ENCODE measurements at regions not wholly inside any gene's neighbourhood (a gene's known extent, or its start where the extent isn't known, plus 50 kb on each side); places are given as distances from the start of the nearest gene placed in this dataset.
"Not testable (repeated sequence)": the region's sequence is repeated elsewhere in the genome, so short reads cannot be mapped to it uniquely, and the experiment has no call there.

DNA sequence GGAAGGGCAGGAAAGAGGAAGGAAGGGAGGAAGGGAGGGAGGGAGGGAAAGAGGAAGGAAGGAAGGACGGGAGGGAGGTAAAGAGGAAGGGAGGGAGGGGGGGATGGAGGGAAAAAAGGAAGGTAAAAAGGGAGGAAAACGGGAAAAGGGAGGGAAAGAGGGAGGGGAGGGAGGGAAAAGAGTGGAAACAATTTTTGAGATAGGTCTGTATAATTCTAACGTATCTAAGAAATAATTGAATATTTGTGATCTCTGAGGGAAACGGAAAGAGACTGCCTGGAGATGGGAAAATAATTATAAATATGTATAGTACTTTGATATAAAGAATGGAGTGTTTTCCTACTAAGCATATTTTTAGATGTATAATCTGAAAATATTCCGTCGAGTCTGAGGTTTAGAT, 158.2 kb upstream of the FOXK1 start:
- DNase-seq (ENCODE audit: low read depth in 2 of 2), result no peak

DNA sequence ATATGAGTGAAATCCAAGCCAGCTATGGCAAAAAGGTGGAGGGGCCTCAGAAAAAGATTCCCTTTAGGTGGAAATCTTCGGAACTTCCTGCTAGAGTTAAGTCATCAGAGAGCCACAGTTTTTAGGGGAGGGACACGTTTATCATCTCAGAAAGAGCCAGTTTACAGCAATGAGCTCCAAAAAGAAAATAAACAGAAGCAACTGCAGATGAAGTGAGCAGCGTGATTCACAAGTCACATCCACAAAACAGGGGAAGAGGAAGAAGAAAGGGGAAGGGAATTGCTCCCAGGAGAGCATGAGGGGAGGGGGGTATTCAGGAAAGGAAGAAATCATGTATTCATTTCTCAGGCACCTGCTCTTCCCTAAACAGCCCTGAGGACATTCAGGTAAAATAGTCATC, 156.2 kb upstream of the FOXK1 start:
- DNase-seq (ENCODE audit: low read depth in 2 of 2), result no peak

DNA sequence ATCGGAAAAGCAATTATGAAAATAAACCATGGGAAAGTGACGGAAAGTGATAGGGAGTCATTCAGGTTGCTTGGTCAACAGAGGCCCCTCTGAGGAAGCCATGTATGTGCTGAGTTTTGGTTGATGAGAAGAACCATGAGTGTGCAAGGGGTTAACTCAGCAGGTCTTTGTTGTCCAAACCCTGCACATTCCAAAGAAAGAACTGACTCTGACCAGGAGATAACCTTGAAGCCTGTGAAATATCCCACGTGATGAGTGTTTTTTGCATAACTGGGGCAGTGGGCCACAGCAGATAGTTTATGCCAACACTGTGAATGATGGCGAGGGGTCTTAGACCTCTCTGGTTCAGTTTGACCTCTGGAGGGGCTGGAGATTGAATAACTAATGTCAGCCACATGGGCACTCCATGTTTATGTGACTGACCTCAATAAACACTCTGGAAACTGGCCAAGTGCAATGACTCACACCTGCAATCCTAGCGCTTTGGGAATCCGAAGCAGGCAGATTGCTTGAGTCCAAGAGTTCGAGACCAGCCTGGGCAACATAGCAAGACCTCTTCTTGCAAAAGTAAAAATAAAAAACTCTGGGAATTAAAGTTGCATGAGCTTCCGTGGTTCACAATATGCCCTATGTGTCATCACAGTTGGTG, 154.0 kb upstream of the FOXK1 start:
- DNase-seq (ENCODE audit: low read depth in 2 of 2), result no peak

DNA sequence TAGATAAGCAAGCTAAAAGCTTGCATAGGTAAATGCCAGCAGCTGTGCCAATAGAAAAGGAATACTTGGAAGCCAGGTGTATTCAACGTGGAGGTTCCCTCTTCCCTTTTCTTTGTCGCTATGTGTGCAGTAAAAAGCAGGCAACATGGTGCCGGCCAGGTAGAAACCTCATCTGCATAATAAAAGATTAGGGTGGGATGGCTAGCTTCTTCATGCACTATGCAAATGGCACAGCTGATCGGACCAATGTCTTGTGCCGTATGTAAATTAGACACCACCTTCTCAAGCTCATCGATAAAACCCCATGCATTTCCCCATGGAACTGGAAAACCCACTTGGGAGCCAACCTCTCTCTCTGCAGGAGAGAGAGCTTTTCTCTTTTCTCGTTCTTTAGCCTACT, 150.9 kb upstream of the FOXK1 start:
- DNase-seq (ENCODE audit: low read depth in 2 of 2), result no peak

DNA sequence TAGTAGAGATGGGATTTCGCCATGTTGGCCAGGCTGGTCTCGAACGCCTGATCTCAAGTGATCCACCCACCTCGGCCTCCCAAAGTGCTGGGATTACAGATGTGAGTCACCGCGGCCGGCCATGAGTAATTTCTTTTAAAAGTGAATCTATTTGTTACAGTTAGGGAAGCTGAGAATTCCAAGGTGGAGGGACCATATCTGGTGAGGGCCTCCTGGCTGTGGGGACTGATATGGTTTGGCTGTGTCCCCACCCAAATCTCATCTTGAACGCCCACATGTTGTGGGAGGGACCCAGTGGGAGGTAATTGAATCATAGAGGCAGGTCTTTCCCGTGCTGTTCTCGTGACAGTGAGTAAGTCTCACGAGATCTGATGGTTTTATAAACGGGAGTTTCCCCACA, 148.8 kb upstream of the FOXK1 start:
- DNase-seq (ENCODE audit: low read depth in 2 of 2), result not testable (repeated sequence)

DNA sequence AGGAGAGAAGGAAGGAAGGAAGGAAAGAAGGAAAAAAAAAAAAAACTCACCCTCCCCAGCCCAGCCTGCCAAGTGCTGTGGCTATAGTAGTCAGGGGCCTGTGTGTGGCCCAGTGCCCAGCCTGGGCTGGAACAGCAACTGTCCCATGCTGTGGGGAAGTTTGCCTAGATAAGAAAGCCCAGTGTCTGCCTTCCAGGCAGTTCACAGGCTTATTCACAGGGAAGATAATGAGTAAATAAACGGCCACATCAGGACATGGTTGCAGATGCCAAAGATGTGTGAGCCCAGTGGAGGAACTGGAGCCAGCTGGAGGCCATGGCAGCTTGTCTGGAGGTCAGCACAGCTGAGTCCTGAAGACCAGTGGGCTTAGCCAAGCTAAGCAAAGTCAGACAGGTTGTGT, 132.4 kb upstream of the FOXK1 start:
- DNase-seq (ENCODE audit: low read depth in 2 of 2), result no peak

DNA sequence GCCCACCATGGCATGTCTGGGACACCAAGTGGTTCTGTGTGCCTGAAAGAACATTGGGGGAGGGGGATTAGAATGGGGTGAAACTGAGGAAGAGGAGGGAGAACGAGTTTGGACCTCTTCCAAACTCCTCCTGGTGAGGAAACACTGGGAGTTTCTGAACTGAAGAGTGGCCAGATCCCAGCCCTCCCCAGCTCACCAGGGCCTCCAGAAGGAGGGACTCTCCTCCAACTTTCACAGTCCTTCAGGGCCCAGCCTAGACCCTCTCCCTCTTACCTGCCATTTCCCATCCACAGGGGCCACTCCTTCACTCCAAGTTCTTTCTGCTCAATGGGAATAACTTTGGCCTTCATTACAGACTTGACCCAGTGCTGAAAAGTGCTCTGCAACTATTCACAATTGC, 132.0 kb upstream of the FOXK1 start:
- no peak for DNase-seq (ENCODE audit: low read depth in 2 of 2)

DNA sequence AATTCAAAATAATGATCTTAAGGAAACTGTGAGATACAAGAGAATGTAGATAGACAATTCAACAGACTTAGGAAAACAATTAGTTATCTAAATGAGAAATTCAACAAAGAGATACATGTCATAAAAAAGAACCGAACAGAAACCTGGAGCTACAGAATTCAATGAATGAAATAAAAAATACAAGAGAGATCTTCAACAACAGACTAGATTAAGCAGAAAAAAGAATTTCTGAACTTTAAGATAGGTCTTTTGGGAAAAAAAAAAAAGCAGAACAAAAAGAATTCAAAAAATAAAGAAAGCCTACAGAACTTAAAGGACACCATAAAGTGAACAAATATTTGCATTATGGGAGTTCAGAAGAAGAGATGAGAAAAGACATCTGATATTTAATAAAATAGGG, 129.1 kb upstream of the FOXK1 start:
- no peak for DNase-seq (ENCODE audit: low read depth in 2 of 2)

DNA sequence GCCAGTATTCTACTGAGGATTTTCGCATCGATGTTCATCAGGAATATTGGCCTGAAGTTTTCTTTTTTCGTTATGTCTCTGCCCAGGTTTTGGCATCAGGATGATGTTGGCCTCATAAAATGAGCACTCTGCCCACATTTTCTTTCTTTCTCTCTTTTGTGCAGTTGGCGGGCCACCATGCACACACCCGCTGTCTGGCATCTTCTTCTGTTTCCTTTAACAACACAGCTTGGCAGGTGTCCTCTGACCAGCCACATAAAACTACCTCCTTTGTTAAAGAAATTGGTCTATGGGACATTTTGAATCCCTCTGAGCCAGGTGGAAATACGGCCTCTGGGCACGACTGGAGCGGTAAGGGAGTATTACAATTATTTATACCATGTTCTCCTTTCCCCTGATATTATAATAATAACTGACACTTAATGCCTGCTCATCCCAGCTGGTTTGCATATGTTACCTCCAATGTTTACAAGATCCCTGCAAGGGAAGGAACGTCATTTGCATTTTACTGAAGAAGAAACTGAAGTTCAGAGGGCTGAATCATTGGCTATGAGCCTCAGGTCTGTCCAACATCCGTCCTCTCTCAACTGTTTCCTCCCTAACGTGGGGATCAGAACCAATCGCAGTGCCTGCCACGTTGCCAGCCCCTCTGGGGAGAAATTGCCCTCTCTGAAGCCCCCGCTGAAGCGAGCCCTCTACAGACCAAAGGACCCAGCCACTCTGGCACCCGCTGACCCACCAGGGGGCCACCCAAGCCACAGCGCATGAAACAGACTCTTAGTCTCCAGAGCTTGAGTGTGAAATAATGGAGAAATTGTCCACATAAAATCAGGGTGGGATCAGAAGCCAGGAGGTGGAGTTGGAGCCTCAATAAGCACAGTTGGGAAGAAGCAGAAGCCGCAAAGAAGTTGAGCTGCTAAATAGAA, 125.0 kb upstream of the FOXK1 start:
- no peak for DNase-seq (ENCODE audit: low read depth in 2 of 2)

DNA sequence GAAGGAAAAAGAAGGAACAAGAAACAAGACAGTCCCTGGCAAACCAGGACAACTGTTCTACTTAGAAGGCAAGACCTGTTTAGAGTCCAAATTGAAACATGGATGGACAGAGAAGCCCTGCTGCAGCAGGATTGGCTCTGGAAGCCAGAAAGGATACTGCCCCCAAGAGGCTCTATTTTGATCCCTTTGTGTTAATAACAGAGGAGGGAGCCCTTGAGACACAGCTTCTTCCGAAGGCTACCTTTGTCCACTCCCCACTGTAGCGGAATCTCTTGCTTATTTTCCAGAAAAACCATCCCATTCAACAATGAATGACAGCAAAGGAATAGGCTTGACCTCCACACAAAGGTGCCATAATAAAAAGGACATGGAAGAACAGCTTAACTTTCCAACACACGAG, 120.3 kb upstream of the FOXK1 start:
- no peak for DNase-seq (ENCODE audit: low read depth in 2 of 2)

DNA sequence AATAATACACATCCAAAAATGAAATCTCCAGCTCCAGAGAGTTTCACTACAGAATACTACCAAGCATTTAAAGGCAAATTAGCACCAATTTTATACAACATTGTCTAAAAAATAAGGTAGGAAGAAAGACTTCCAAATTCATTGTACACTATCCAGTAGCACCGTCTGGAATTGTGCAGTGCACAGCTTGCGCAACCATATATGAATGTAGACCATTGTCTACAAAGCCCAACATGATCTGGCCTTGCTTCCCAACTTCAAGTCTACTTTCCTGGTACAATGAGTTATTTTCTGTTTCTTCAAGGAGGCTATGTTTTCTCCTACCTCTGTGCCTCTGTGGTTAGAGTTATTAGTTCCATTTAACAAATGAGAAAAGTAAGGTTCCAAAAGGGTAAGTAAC, 115.4 kb upstream of the FOXK1 start:
- no peak for DNase-seq (ENCODE audit: low read depth in 2 of 2)

DNA sequence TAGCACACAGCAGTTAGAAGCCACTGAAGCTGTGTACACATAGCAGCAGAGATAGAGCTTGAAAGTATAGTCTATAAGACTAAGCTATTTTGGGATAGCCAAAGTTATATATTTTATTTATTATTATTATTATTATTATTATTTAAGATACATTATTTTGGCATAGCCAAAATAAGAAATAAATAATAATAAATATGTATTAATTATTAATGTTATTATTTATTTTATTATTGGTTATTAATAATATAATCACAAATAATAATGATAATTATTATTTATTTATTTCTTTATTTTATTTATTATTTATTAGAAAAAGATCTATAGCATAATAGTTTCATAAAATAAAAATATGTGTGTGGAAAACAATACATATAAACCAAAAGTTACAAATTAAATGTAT, 107.2 kb upstream of the FOXK1 start:
- DNase-seq (ENCODE audit: low read depth in 2 of 2), result no peak

DNA sequence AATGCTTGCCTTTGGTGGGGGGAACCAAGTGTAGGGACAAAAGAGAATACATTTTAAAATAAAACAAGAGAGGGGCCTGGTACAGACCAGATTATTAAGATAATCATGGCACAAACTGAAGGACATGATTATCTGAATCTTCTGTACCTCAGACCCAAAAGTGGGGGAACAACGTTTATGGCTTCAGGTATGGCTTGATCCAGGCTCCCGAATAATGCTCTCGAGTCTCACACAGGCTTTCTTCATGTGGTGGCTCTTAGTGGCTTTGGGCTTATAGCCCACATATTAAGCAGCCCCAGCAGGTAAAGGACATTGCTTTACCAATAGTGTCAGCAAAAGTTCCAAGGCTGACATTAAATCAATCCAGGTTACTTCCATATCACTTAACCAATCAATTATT, 106.8 kb upstream of the FOXK1 start:
- DNase-seq (ENCODE audit: low read depth in 2 of 2), result no peak

DNA sequence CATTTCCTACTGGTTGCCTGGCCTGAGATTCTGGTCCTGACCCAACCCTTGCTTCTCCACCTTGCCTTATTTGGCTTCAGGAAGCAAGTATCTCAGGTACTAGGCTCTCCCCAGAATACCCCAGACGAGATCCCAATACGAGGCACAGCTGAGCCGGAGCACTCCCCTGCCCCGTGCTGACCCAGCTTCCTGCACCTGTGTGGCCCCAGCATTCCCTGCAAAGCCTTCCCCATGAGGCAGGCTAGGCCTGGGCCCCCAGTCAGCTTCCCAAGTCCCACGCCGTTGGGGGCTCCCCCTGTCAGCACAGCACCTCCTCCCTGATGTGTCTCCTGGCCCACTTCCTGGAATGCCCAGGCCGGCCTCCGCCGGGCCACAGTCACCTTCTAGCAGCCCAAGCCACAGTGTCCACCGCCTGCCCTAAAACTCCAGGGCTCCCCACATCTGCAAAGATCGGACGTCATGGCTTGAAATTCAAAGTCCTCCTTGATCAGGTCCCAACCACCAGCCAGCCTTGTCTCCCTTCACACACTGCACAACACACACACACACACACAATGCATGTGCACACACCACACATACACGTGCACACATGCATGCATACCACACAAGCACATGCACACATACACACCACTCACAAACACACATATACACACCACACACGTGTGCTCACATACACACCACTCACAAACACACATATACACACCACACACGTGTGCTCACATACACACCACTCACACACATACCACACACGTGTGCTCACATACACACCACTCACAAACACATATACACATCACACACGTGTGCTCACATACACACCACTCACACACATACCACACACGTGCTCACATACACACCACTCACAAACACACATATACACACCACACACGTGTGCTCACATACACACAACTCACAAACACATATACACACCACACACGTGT, 78.9 kb upstream of the FOXK1 start:
- DNase-seq (ENCODE audit: low read depth in 2 of 2), result no peak

DNA sequence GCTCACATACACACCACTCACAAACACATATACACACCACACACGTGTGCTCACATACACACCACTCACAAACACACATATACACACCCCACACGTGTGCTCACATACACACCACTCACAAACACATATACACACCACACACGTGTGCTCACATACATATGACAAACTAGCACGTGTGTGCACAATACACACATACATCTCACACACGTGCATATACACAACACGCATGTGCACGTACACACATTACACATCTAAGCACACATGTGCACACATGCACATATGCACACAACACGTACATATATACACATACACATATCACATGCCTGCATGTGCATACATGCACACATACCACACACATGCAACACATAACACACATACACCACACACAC, 78.3 kb upstream of the FOXK1 start:
- DNase-seq (ENCODE audit: low read depth in 2 of 2), result no peak

DNA sequence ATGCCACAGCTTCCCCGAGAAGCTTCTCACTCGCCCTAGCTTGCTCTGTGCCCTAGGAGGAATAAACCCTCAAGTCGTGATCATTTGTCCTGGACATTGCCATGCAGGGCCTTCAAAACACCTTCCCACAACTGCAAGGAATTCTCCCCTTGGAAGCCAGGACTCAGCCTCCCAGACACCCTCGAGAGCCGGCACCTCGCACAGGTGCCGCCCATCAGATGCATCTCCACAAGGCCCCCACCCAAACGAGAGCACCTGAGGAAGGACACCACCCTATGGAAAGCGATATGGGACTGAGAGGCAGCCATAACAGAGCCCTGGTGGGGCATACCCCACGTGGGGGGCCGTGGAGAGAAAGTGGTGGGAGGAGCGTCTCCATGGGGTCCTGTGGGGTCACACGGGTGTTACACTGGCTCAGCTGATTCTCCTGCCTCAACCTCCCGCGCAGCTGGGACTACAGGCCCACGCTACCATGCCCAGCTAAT, 77.6 kb upstream of the FOXK1 start:
- DNase-seq (ENCODE audit: low read depth in 2 of 2), result no peak

DNA sequence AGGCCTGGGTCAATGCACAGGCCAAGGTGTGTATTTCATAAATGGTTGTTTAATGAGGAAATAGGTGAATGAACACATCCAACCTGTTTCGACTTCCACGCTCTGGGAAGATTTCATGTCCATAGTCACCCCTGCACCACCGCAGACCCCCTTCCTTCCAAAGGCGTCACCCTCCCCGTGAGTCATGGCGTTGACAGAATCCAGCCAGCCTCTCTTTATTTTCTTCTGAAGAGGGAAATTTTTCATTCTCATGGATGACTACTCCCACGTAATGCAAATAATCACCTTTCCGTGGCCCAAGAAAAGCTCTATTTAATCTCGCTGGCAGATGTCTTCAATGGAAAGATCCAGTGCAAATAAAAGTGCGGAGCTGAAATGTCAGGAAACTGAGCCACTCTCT, 75.3 kb upstream of the FOXK1 start:
- DNase-seq (ENCODE audit: low read depth in 2 of 2), result no peak

DNA sequence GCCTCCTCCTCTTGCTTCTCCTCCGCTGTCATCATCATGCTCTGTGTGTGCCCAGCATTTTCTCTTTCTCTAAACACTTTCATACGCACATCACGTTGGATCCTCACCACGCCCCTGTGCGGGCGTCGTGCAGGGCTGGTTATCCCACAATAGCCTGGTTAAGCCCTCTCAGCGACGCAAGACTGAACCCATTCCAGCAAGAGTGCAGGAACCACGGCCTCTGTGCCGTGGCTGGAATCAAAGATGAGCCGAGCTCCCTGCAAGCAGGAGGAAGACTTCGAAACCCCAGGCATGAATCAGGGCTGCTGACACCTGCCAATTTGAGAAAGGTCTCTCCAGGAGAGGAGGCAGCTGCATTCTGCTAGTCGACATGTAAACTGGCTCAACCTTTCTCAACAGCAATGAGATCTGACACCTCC, 74.8 kb upstream of the FOXK1 start:
- no peak for DNase-seq (ENCODE audit: low read depth in 2 of 2)

DNA sequence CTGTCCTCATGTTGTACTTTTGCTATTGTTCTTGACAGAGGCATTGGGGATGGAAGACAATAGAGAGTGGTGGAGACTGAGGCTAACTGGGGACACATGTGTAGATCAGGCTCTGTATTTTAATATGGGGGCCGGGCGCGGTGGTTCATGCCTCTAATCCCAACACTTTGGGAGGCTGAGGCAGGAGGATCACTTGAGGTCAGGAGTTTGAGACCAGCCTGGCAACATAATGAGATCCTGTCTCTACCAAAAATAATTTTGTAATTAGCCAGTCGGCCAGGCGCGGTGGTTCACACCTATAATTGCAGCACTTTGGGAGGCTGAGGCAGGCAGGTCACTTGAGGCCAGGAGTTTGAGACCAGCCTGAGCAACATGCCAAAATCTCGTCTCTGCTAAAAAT, 72.5 kb upstream of the FOXK1 start:
- not testable (repeated sequence) for DNase-seq (ENCODE audit: low read depth in 2 of 2)

DNA sequence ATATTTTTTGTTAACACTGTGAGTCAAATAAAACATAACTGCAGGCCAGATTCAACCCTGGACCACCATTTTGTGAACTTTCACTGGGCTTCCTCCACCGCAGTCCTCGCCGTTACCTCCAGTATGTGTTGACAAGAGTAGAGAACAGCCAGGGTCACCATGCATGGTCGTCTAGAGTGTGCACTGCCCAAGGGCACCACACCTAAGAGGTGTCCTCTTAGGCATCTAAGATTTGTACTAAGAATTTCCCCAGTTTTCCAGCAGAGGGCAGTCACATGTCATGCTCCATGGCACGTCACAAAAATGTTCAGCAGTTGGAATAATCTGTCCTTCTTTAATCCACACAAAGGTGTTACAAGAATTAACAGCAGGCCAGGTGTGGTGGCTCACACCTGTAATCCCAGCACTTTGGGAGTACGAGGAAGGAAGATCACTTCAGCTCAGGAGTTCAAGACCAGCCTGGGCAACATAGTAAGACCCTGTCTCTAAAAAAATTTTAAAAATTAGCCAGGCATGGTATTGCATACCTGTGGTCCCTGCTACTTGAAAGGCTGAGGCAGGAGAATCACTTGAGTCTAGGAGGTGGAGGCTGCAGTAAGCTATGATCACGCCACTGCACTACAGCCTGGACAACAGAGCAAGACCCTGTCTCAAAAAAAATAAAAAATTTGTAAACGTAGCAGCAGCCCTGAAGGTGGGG, 71.2 kb upstream of the FOXK1 start:
- no peak for DNase-seq (ENCODE audit: low read depth in 2 of 2)

DNA sequence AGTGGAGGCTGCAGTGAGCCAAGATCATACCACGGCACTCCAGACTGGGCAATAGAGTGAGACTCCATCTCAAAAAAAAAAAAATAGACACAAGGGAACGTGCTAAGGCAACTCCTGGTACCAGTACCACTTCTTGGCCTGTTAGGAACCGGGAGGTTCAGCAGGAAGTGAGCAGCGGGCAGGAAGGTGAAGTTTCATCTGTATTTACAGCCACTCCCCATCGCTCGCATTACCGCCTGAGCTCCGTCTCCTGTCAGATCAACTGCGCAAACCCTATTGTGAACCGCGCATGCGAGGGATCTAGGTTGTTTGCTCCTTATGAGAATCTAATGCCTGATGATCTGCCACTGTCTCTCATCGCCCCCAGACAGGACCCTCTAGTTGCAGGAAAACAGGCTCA, 69.9 kb upstream of the FOXK1 start:
- no peak for DNase-seq (ENCODE audit: low read depth in 2 of 2)

Measured in fibroblast of skin of left quadriceps (primary cell).